Spleen (tissue), 7 donors: ENCODE measurements at regions not wholly inside any gene's neighbourhood (a gene's known extent, or its start where the extent isn't known, plus 50 kb on each side); places are given as distances from the start of the nearest gene placed in this dataset.

ENCODE experiments used
- CTCF ChIP-seq, 11 experiments: fragments of 200-600 bp in 7 of 11; fragments of 450-650 bp in 4 of 11; sonication (generic) in 4 of 11; IDR thresholded peaks in 8 of 11; conservative IDR thresholded peaks in 3 of 11; 1 replicate in 7 of 11; 2 replicates in 4 of 11; pipeline versions ENCODE4 v1.4.0 to v1.8.0; 2016 to 2021; ENCODE audit warnings: antibody characterized with exemption in 11 of 11, inconsistent platforms in 4 of 11, mild to moderate bottlenecking in 1 of 11
- POLR2AphosphoS5 ChIP-seq, 3 donors: sonication (generic); formaldehyde crosslinking; IDR thresholded peaks; one replicate each; pipeline ENCODE4 v1.5.1; 2017; ENCODE audit warnings: antibody characterized with exemption in 3 of 3
- donor health status: DM: no; HTN: no; CAD: no; lungs with moderate emphysema.
- donor health status: DM: no; HTN: no; CAD: no.
- donor health status: DM: no; HTN: no; CAD: no.

GRCh38 chr7:46671108-46671769 lies 750.2 kb upstream of the IGFBP3 start:
- no peak for TF ChIP-seq CTCF (IDR thresholded peaks at IDR 0.05 in 8 of 11, conservative IDR thresholded peaks at IDR 0.05 in 3 of 11)
- TF ChIP-seq POLR2AphosphoS5 (IDR thresholded peaks at IDR 0.05): no peak
